Activated naive CD4-positive, alpha-beta T cell treated with anti-CD3 and anti-CD28 coated beads, Interleukin-2, amount 50 U/mL, for 16 hours (primary cell): ENCODE measurements at regions not wholly inside any gene's neighbourhood (a gene's known extent, or its start where the extent isn't known, plus 50 kb on each side); places are given as distances from the start of the nearest gene placed in this dataset.
"Not testable (repeated sequence)": the region's sequence is repeated elsewhere in the genome, so short reads cannot be mapped to it uniquely, and the experiment has no call there.

Experiments used
- DNase-seq: peaks from one replicate; pipeline ENCODE4 v3.0.0-alpha.2; 2020

GRCh38 chr3:18119866-18120265, 305.3 kb downstream of the SATB1 start:
- no peak for DNase-seq

- no peak for DNase-seq
Measured at GRCh38 chr3:18114894-18115293, 310.2 kb downstream of the SATB1 start.

GRCh38 chr3:18113417-18113816, 311.7 kb downstream of the SATB1 start:
- no peak for DNase-seq

- DNase-seq = no peak
Measured at GRCh38 chr3:18112674-18113375, 312.3 kb downstream of the SATB1 start.

- DNase-seq = no peak
Measured at GRCh38 chr3:18111796-18112232, 313.3 kb downstream of the SATB1 start.

- no peak for DNase-seq
Measured at GRCh38 chr3:18103591-18103990, 321.5 kb downstream of the SATB1 start.

- DNase-seq = no peak
Measured at GRCh38 chr3:18100121-18100520, 325.0 kb downstream of the SATB1 start.

GRCh38 chr3:18099611-18100010, 325.5 kb downstream of the SATB1 start:
- no peak for DNase-seq

GRCh38 chr3:18098960-18099587, 326.1 kb downstream of the SATB1 start:
- peak; percentile 40 for DNase-seq

- DNase-seq = no peak
Measured at GRCh38 chr3:18097989-18098388, 327.1 kb downstream of the SATB1 start.

- DNase-seq = no peak
Measured at GRCh38 chr3:18097473-18097872, 327.7 kb downstream of the SATB1 start.

- DNase-seq = no peak
Measured at GRCh38 chr3:18092726-18093125, 332.4 kb downstream of the SATB1 start.

GRCh38 chr3:18090377-18090776, 334.8 kb downstream of the SATB1 start:
- DNase-seq = no peak

- DNase-seq = no peak
Measured at GRCh38 chr3:18087988-18088387, 337.2 kb downstream of the SATB1 start.

GRCh38 chr3:18086760-18087159, 338.4 kb downstream of the SATB1 start:
- DNase-seq = no peak

GRCh38 chr3:18086078-18086477, 339.1 kb downstream of the SATB1 start:
- DNase-seq = no peak

GRCh38 chr3:18085429-18085828, 339.7 kb downstream of the SATB1 start:
- no peak for DNase-seq

- DNase-seq = not testable (repeated sequence)
Measured at GRCh38 chr3:18083273-18083590, 340.8 kb upstream of the TBC1D5 start.

- no peak for DNase-seq
Measured at GRCh38 chr3:18082551-18083272, 340.3 kb upstream of the TBC1D5 start.

- DNase-seq = no peak
Measured at GRCh38 chr3:18080198-18080689, 337.8 kb upstream of the TBC1D5 start.

- DNase-seq = no peak
Measured at GRCh38 chr3:18079739-18080138, 337.3 kb upstream of the TBC1D5 start.

GRCh38 chr3:18079062-18079461, 336.6 kb upstream of the TBC1D5 start:
- no peak for DNase-seq

- DNase-seq = no peak
Measured at GRCh38 chr3:18077128-18077840, 334.9 kb upstream of the TBC1D5 start.
